GM12878 (cell line): ENCODE measurements at regions not wholly inside any gene's neighbourhood (a gene's known extent, or its start where the extent isn't known, plus 50 kb on each side); places are given as distances from the start of the nearest gene placed in this dataset.

Experiments used
- CREB1 ChIP-seq: IDR thresholded peaks from 2 replicates; pipeline ENCODE4 v1.6.1; 2012; ENCODE audit warnings: low read depth, mild to moderate bottlenecking, inconsistent platforms
- FOXM1 ChIP-seq: IDR thresholded peaks from 2 replicates; pipeline ENCODE4 v1.6.1; 2012; ENCODE audit warnings: low read depth, mild to moderate bottlenecking, inconsistent platforms, low read length, moderate library complexity
- IKZF1 ChIP-seq: fragments of 450-650 bp; conservative IDR thresholded peaks from 2 replicates; pipeline ENCODE4 v1.6.1; 2017; ENCODE audit warnings: antibody characterized with exemption, mild to moderate bottlenecking
- KDM1A ChIP-seq: fragments of 200-600 bp; sonication (generic); IDR thresholded peaks from 2 replicates; pipeline ENCODE4 v1.6.1; 2016; ENCODE audit warnings: borderline replicate concordance
- LARP7 ChIP-seq: fragments of 450-650 bp; IDR thresholded peaks from 2 replicates; pipeline ENCODE4 v1.6.1; 2017; ENCODE audit warnings: mild to moderate bottlenecking
- MEF2B ChIP-seq: fragments of 450-650 bp; IDR thresholded peaks from 2 replicates; pipeline ENCODE4 v1.6.1; 2018; ENCODE audit warnings: mild to moderate bottlenecking, moderate library complexity; ENCODE audit not compliant: partially characterized antibody, poor library complexity, severe bottlenecking
- MTA2 ChIP-seq: fragments of 450-650 bp; IDR thresholded peaks from 2 replicates; pipeline ENCODE4 v1.6.1; 2016; ENCODE audit warnings: low read depth, mild to moderate bottlenecking, moderate library complexity
- NR2F1 ChIP-seq: fragments of 450-650 bp; conservative IDR thresholded peaks from 2 replicates; pipeline ENCODE4 v1.6.1; 2017; ENCODE audit warnings: mild to moderate bottlenecking
- POU2F2 ChIP-seq: IDR thresholded peaks from 3 replicates; pipeline ENCODE4 v1.6.1; 2011; ENCODE audit warnings: low read depth, mild to moderate bottlenecking, low read length, borderline replicate concordance
- RBBP5 ChIP-seq: fragments of 200-600 bp; sonication (generic); conservative IDR thresholded peaks from 2 replicates; pipeline ENCODE4 v1.6.1; 2016
- REST ChIP-seq: IDR thresholded peaks from 2 replicates; pipeline ENCODE4 v1.6.1; 2012; ENCODE audit warnings: mild to moderate bottlenecking, low read depth, low read length
- SPI1 ChIP-seq: IDR thresholded peaks from 2 replicates; pipeline ENCODE4 v1.6.1; 2011; ENCODE audit warnings: low read depth, mild to moderate bottlenecking, low read length, moderate library complexity, borderline replicate concordance; ENCODE audit not compliant: insufficient read depth
- SUPT20H ChIP-seq: IDR thresholded peaks from 2 replicates; pipeline ENCODE4 v1.6.1; 2011; ENCODE audit warnings: low read depth, mild to moderate bottlenecking, low read length, moderate library complexity, borderline replicate concordance; ENCODE audit not compliant: control insufficient read depth
- TAF1 ChIP-seq: IDR thresholded peaks from 2 replicates; pipeline ENCODE4 v1.6.1; 2011; ENCODE audit warnings: mild to moderate bottlenecking, low read depth, low read length, borderline replicate concordance
- TARDBP ChIP-seq: IDR thresholded peaks from 2 replicates; pipeline ENCODE4 v1.6.1; 2016; ENCODE audit warnings: borderline replicate concordance
- ZBTB4 ChIP-seq: fragments of 450-650 bp; formaldehyde crosslinking; IDR thresholded peaks from 2 replicates; pipeline ENCODE4 v1.4.0; 2022; ENCODE audit warnings: mild to moderate bottlenecking, moderate library complexity
- ZBTB40 ChIP-seq: fragments of 450-650 bp; IDR thresholded peaks from 2 replicates; pipeline ENCODE4 v1.6.1; 2016; ENCODE audit warnings: mild to moderate bottlenecking, moderate library complexity, borderline replicate concordance
- ZNF24 ChIP-seq: fragments of 450-650 bp; IDR thresholded peaks from 2 replicates; pipeline ENCODE4 v1.6.1; 2017; ENCODE audit warnings: antibody characterized with exemption, mild to moderate bottlenecking
- ZNF384 ChIP-seq: IDR thresholded peaks from 2 replicates; pipeline ENCODE4 v1.6.1; 2012; ENCODE audit warnings: low read depth, mild to moderate bottlenecking, low read length, improper control_type of control experiment, borderline replicate concordance
- TF ChIP-seq, protein P1 (sequence below): IDR thresholded peaks from 2 replicates; pipeline ENCODE4 v1.6.1; 2012; ENCODE audit warnings: low read depth, low read length, improper control_type of control experiment

GRCh38 chr6:141153563-141153962, 979.2 kb upstream of the GJE1 start (continued):
- TF ChIP-seq ZBTB40 (no peak), ZNF24 (no peak), RBBP5 (no peak), IKZF1 (no peak), SPI1 (no peak), POU2F2 (no peak), CREB1 (no peak), LARP7 (no peak), SUPT20H (no peak), FOXM1 (0 out of 2 replicates have a peak, but pooled peaks have one; percentile 44), MTA2 (peak; percentile 12; the same call in 1 of the 2 replicates), NR2F1 (no peak), TARDBP (no peak), KDM1A (no peak), ZNF384 (no peak), REST (no peak), MEF2B (no peak), TAF1 (no peak), ZBTB4 (no peak)
- TF ChIP-seq, protein P1, sequence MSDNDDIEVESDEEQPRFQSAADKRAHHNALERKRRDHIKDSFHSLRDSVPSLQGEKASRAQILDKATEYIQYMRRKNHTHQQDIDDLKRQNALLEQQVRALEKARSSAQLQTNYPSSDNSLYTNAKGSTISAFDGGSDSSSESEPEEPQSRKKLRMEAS = no peak
